Keratinocyte (primary cell): ENCODE measurements at regions not wholly inside any gene's neighbourhood (a gene's known extent, or its start where the extent isn't known, plus 50 kb on each side); places are given as distances from the start of the nearest gene placed in this dataset.

Source experiments
- CTCF ChIP-seq, 3 experiments: IDR thresholded peaks in 1 of 3; conservative IDR thresholded peaks in 1 of 3; optimal IDR thresholded peaks in 1 of 3; 2 replicates in 2 of 3; 3 replicates in 1 of 3; pipeline versions ENCODE3 to v1.5.1; 2011; ENCODE audit warnings: low read length in 3 of 3, mild to moderate bottlenecking in 3 of 3, moderate library complexity in 2 of 3, control low read depth in 1 of 3, inconsistent platforms in 1 of 3; ENCODE audit not compliant: insufficient read depth in 2 of 3; ENCODE audit errors: extremely low read depth in 1 of 3
- EZH2 ChIP-seq: IDR thresholded peaks from one replicate; pipeline ENCODE4 v1.6.1; 2012; ENCODE audit warnings: inconsistent platforms, mild to moderate bottlenecking, low read length, moderate library complexity

- TF ChIP-seq CTCF (optimal IDR thresholded peaks at IDR 0.05 in 1 of 3, IDR thresholded peaks at IDR 0.05 in 1 of 3, conservative IDR thresholded peaks at IDR 0.05 in 1 of 3; ENCODE audit: extremely low read depth in 1 of 3, insufficient read depth in 2 of 3, low read length in 3 of 3) = no peak
- no peak for TF ChIP-seq EZH2
These were observed 186.2 kb upstream of the TNFAIP3 start for GRCh38 chr6:137680705-137681346.
